GM21390 (cell line): ENCODE measurements at regions not wholly inside any gene's neighbourhood (a gene's known extent, or its start where the extent isn't known, plus 50 kb on each side); places are given as distances from the start of the nearest gene placed in this dataset.

Source experiments
- ATAC-seq: cut with Tn5 transposase; IDR thresholded peaks from one replicate; pipeline ENCODE4 v1.9.1; 2021; ENCODE audit not compliant: unreplicated experiment

- ATAC-seq: no peak
Observed at GRCh38 chr10:32171204-32171603, 115.0 kb upstream of the KIF5B start.

GRCh38 chr10:32169556-32169955 lies 113.3 kb upstream of the KIF5B start:
- ATAC-seq: no peak

GRCh38 chr10:32167450-32167849 lies 111.2 kb upstream of the KIF5B start:
- no peak for ATAC-seq

GRCh38 chr10:32166365-32166764 lies 110.1 kb upstream of the KIF5B start:
- no peak for ATAC-seq

GRCh38 chr10:32163762-32164148 lies 107.5 kb upstream of the KIF5B start:
- no peak for ATAC-seq

- no peak for ATAC-seq
Observed at GRCh38 chr10:32163071-32163761, 107.0 kb upstream of the KIF5B start.

GRCh38 chr10:32161586-32161985 lies 105.4 kb upstream of the KIF5B start:
- ATAC-seq: no peak

- no peak for ATAC-seq
Observed at GRCh38 chr10:32160864-32161263, 104.6 kb upstream of the KIF5B start.

- no peak for ATAC-seq
Observed at GRCh38 chr10:32159264-32159663, 103.0 kb upstream of the KIF5B start.

- ATAC-seq: no peak
Observed at GRCh38 chr10:32156031-32156495, 99.8 kb upstream of the KIF5B start.

- ATAC-seq: no peak
Observed at GRCh38 chr10:32155075-32155516, 98.9 kb upstream of the KIF5B start.

GRCh38 chr10:32153931-32154330 lies 97.7 kb upstream of the KIF5B start:
- no peak for ATAC-seq

GRCh38 chr10:32153252-32153651 lies 97.0 kb upstream of the KIF5B start:
- no peak for ATAC-seq

GRCh38 chr10:32151871-32152270 lies 95.6 kb upstream of the KIF5B start:
- no peak for ATAC-seq

GRCh38 chr10:32150532-32151101 lies 94.4 kb upstream of the KIF5B start:
- ATAC-seq: no peak

GRCh38 chr10:32149252-32149955 lies 93.2 kb upstream of the KIF5B start:
- ATAC-seq: peak; percentile 95

GRCh38 chr10:32148864-32149251 lies 92.6 kb upstream of the KIF5B start:
- no peak for ATAC-seq

GRCh38 chr10:32147730-32148129 lies 91.5 kb upstream of the KIF5B start:
- no peak for ATAC-seq

GRCh38 chr10:32146166-32146565 lies 89.9 kb upstream of the KIF5B start:
- no peak for ATAC-seq

- ATAC-seq: no peak
Observed at GRCh38 chr10:32144817-32145688, 88.8 kb upstream of the KIF5B start.

GRCh38 chr10:32143302-32143847 lies 87.2 kb upstream of the KIF5B start:
- ATAC-seq: no peak
